GM23338 (cell line): ENCODE measurements at regions not wholly inside any gene's neighbourhood (a gene's known extent, or its start where the extent isn't known, plus 50 kb on each side); places are given as distances from the start of the nearest gene placed in this dataset.

Experiments used
- ATAC-seq: fragments of 200-7000 bp; cut with Tn5 transposase; 3 replicates; pipeline ENCODE4 v1.9.1; 2020
- DNase-seq: peaks from one replicate; pipeline ENCODE4 v3.0.0-alpha.2; 2015; ENCODE audit warnings: low spot score
- H2AFZ ChIP-seq: fragments of 200-600 bp; sonication (generic); 2 replicates; pipeline ENCODE4 v1.8.0; 2016; ENCODE audit warnings: antibody characterized with exemption, mild to moderate bottlenecking, moderate library complexity
- H3F3A ChIP-seq: fragments of 200-600 bp; sonication (generic); replicated peaks from 2 replicates; pipeline ENCODE4 v1.8.0; 2017; ENCODE audit warnings: antibody characterized with exemption, mixed run types, low read depth
- H3K27ac ChIP-seq: fragments of 200-600 bp; sonication (generic); 2 replicates; pipeline ENCODE4 v1.6.1; 2016; ENCODE audit warnings: low read depth
- H3K27me3 ChIP-seq: fragments of 200-600 bp; sonication (generic); 2 replicates; pipeline ENCODE4 v1.8.0; 2016; ENCODE audit warnings: mild to moderate bottlenecking, mixed run types, moderate library complexity; ENCODE audit not compliant: insufficient read depth
- H3K36me3 ChIP-seq: fragments of 200-600 bp; sonication (generic); 2 replicates; pipeline ENCODE4 v1.8.0; 2016; ENCODE audit warnings: mild to moderate bottlenecking; ENCODE audit not compliant: insufficient read depth
- H3K4me1 ChIP-seq: fragments of 200-600 bp; sonication (generic); 2 replicates; pipeline ENCODE4 v1.8.0; 2016; ENCODE audit warnings: mild to moderate bottlenecking, moderate library complexity; ENCODE audit not compliant: insufficient read depth
- H3K4me2 ChIP-seq: fragments of 200-600 bp; sonication (generic); 2 replicates; pipeline ENCODE4 v1.7.1; 2017; ENCODE audit warnings: mixed run types
- H3K4me3 ChIP-seq: fragments of 200-600 bp; sonication (generic); 2 replicates; pipeline ENCODE4 v1.6.1; 2016; ENCODE audit warnings: mixed run types
- H3K79me2 ChIP-seq: fragments of 200-600 bp; sonication (generic); replicated peaks from 2 replicates; pipeline ENCODE4 v1.8.0; 2017; ENCODE audit warnings: mild to moderate bottlenecking; ENCODE audit not compliant: insufficient read depth
- H3K9me2 ChIP-seq: fragments of 200-600 bp; sonication (generic); 2 replicates; pipeline ENCODE4 v1.8.0; 2017; ENCODE audit not compliant: insufficient read depth
- H4K20me1 ChIP-seq: fragments of 200-600 bp; sonication (generic); replicated peaks from 2 replicates; pipeline ENCODE4 v1.8.0; 2017; ENCODE audit warnings: mild to moderate bottlenecking; ENCODE audit not compliant: insufficient read depth
- H3K27ac Mint-ChIP-seq: 2 replicates; pipeline ENCODE4 v1.8.0; 2020; ENCODE audit warnings: inconsistent platforms, mild to moderate bottlenecking, moderate library complexity, mixed read lengths
- H3K27me3 Mint-ChIP-seq: 3 replicates; pipeline ENCODE4 v1.8.0; 2022; ENCODE audit warnings: low read depth, mild to moderate bottlenecking, moderate library complexity, mixed read lengths, inconsistent platforms; ENCODE audit not compliant: insufficient read depth, poor library complexity
- H3K36me3 Mint-ChIP-seq: 3 replicates; pipeline ENCODE4 v1.8.0; 2021; ENCODE audit warnings: low read depth, mild to moderate bottlenecking, inconsistent platforms, moderate library complexity, mixed read lengths
- H3K4me1 Mint-ChIP-seq: 3 replicates; pipeline ENCODE4 v1.8.0; 2020; ENCODE audit warnings: mild to moderate bottlenecking, inconsistent platforms, mixed read lengths
- H3K4me3 Mint-ChIP-seq: 3 replicates; pipeline ENCODE4 v1.8.0; 2021; ENCODE audit warnings: moderate library complexity, mild to moderate bottlenecking, inconsistent platforms, mixed read lengths
- H3K9me3 Mint-ChIP-seq: 3 replicates; pipeline ENCODE4 v1.8.0; 2020; ENCODE audit warnings: moderate library complexity, mild to moderate bottlenecking, inconsistent platforms, mixed read lengths
- ETS1 ChIP-seq: IDR thresholded peaks from 2 replicates; pipeline ENCODE4 v1.6.1; 2016; ENCODE audit warnings: antibody characterized with exemption
- EZH2 ChIP-seq: fragments of 200-600 bp; sonication (generic); IDR thresholded peaks from one replicate; pipeline ENCODE4 v1.8.0; 2017; ENCODE audit warnings: antibody characterized with exemption, mild to moderate bottlenecking, low read depth; ENCODE audit not compliant: unreplicated experiment
- JUNB ChIP-seq: IDR thresholded peaks from one replicate; pipeline ENCODE4 v1.6.1; 2016; ENCODE audit warnings: antibody characterized with exemption; ENCODE audit not compliant: unreplicated experiment
- NANOG ChIP-seq: IDR thresholded peaks from 2 replicates; pipeline ENCODE4 v1.6.1; 2016; ENCODE audit warnings: antibody characterized with exemption, borderline replicate concordance
- POLR2AphosphoS5 ChIP-seq: IDR thresholded peaks from 2 replicates; pipeline ENCODE4 v1.6.1; 2016; ENCODE audit warnings: antibody characterized with exemption, low read depth
- STAT1 ChIP-seq: IDR thresholded peaks from one replicate; pipeline ENCODE4 v1.6.1; 2016; ENCODE audit warnings: antibody characterized with exemption; ENCODE audit not compliant: unreplicated experiment
- ZNF114 ChIP-seq: fragments of 250-450 bp; sonication (Bioruptor Pico); IDR thresholded peaks from 2 replicates; pipeline ENCODE4 v1.5.0; 2020; ENCODE audit warnings: mild to moderate bottlenecking, moderate library complexity
- ZNF331 ChIP-seq: fragments of 250-450 bp; sonication (Bioruptor Pico); IDR thresholded peaks from 2 replicates; pipeline ENCODE4 v1.5.0; 2020; ENCODE audit warnings: low read depth, mild to moderate bottlenecking, moderate library complexity
- TF ChIP-seq, protein P1 (sequence below), 2 experiments: fragments of 200-600 bp in 1 of 2; sonication (generic) in 1 of 2; conservative IDR thresholded peaks; 2 replicates each; pipeline versions ENCODE4 v1.5.1 to v1.6.1; 2016 to 2017; ENCODE audit warnings: antibody characterized with exemption in 2 of 2, low read depth in 2 of 2, mild to moderate bottlenecking in 2 of 2, moderate library complexity in 1 of 2
- TF ChIP-seq, protein P2 (sequence below): IDR thresholded peaks from one replicate; pipeline ENCODE4 v1.6.1; 2018; ENCODE audit warnings: antibody characterized with exemption; ENCODE audit not compliant: unreplicated experiment
- TF ChIP-seq, protein P3 (sequence below): fragments of 250-450 bp; sonication (Bioruptor Pico); IDR thresholded peaks from 2 replicates; pipeline ENCODE4 v1.5.0; 2020; ENCODE audit warnings: mild to moderate bottlenecking, moderate library complexity

DNA sequence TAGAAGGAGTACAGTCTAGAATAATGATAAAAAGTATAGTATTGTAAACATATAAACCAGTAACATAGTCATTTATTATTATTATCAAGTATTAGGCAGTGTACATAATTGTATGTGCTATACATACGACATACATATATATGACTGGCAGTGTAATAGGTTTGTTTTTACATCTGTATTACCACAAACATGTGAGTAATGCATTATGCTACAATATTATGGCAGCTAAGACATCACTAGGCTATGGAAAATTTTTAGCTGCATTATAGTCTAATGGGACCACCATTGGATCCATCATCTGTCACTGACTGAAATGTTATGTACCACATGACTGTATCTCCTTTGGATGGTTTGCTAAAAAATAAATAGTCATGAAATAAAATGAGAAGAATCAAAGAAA lies 530.0 kb downstream of the PRR16 start:
- Histone ChIP-seq H3K36me3 (no peaks in the 10 kb centered on the region), H3F3A (no peaks in the 10 kb centered on the region), H3K4me2 (no peak overlapping the region), H3K27me3 (no peaks in the 10 kb centered on the region), H3K4me3 (no peak overlapping the region), H3K9me2 (no peaks in the 10 kb centered on the region; the same call in 1 of the 2 replicates), H4K20me1 (no peaks in the 10 kb centered on the region), H2AFZ (no peak overlapping the region), H3K79me2 (no peaks in the 10 kb centered on the region), H3K4me1 (no peaks in the 10 kb centered on the region), H3K27ac (no peak overlapping the region)
- TF ChIP-seq ZNF114 (CRISPR knock-in tag), result no peak
- TF ChIP-seq, protein P1, sequence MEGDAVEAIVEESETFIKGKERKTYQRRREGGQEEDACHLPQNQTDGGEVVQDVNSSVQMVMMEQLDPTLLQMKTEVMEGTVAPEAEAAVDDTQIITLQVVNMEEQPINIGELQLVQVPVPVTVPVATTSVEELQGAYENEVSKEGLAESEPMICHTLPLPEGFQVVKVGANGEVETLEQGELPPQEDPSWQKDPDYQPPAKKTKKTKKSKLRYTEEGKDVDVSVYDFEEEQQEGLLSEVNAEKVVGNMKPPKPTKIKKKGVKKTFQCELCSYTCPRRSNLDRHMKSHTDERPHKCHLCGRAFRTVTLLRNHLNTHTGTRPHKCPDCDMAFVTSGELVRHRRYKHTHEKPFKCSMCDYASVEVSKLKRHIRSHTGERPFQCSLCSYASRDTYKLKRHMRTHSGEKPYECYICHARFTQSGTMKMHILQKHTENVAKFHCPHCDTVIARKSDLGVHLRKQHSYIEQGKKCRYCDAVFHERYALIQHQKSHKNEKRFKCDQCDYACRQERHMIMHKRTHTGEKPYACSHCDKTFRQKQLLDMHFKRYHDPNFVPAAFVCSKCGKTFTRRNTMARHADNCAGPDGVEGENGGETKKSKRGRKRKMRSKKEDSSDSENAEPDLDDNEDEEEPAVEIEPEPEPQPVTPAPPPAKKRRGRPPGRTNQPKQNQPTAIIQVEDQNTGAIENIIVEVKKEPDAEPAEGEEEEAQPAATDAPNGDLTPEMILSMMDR (conservative IDR thresholded peaks at IDR 0.05; ENCODE audit: low read depth in 2 of 2), result no peak
- no peak for TF ChIP-seq EZH2
- TF ChIP-seq ZNF331, result no peak
- TF ChIP-seq STAT1, result no peak
- TF ChIP-seq, protein P2, sequence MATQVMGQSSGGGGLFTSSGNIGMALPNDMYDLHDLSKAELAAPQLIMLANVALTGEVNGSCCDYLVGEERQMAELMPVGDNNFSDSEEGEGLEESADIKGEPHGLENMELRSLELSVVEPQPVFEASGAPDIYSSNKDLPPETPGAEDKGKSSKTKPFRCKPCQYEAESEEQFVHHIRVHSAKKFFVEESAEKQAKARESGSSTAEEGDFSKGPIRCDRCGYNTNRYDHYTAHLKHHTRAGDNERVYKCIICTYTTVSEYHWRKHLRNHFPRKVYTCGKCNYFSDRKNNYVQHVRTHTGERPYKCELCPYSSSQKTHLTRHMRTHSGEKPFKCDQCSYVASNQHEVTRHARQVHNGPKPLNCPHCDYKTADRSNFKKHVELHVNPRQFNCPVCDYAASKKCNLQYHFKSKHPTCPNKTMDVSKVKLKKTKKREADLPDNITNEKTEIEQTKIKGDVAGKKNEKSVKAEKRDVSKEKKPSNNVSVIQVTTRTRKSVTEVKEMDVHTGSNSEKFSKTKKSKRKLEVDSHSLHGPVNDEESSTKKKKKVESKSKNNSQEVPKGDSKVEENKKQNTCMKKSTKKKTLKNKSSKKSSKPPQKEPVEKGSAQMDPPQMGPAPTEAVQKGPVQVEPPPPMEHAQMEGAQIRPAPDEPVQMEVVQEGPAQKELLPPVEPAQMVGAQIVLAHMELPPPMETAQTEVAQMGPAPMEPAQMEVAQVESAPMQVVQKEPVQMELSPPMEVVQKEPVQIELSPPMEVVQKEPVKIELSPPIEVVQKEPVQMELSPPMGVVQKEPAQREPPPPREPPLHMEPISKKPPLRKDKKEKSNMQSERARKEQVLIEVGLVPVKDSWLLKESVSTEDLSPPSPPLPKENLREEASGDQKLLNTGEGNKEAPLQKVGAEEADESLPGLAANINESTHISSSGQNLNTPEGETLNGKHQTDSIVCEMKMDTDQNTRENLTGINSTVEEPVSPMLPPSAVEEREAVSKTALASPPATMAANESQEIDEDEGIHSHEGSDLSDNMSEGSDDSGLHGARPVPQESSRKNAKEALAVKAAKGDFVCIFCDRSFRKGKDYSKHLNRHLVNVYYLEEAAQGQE, result no peak
- no peak for TF ChIP-seq ETS1
- no peak for TF ChIP-seq JUNB
- TF ChIP-seq NANOG, result no peak
- TF ChIP-seq, protein P3, sequence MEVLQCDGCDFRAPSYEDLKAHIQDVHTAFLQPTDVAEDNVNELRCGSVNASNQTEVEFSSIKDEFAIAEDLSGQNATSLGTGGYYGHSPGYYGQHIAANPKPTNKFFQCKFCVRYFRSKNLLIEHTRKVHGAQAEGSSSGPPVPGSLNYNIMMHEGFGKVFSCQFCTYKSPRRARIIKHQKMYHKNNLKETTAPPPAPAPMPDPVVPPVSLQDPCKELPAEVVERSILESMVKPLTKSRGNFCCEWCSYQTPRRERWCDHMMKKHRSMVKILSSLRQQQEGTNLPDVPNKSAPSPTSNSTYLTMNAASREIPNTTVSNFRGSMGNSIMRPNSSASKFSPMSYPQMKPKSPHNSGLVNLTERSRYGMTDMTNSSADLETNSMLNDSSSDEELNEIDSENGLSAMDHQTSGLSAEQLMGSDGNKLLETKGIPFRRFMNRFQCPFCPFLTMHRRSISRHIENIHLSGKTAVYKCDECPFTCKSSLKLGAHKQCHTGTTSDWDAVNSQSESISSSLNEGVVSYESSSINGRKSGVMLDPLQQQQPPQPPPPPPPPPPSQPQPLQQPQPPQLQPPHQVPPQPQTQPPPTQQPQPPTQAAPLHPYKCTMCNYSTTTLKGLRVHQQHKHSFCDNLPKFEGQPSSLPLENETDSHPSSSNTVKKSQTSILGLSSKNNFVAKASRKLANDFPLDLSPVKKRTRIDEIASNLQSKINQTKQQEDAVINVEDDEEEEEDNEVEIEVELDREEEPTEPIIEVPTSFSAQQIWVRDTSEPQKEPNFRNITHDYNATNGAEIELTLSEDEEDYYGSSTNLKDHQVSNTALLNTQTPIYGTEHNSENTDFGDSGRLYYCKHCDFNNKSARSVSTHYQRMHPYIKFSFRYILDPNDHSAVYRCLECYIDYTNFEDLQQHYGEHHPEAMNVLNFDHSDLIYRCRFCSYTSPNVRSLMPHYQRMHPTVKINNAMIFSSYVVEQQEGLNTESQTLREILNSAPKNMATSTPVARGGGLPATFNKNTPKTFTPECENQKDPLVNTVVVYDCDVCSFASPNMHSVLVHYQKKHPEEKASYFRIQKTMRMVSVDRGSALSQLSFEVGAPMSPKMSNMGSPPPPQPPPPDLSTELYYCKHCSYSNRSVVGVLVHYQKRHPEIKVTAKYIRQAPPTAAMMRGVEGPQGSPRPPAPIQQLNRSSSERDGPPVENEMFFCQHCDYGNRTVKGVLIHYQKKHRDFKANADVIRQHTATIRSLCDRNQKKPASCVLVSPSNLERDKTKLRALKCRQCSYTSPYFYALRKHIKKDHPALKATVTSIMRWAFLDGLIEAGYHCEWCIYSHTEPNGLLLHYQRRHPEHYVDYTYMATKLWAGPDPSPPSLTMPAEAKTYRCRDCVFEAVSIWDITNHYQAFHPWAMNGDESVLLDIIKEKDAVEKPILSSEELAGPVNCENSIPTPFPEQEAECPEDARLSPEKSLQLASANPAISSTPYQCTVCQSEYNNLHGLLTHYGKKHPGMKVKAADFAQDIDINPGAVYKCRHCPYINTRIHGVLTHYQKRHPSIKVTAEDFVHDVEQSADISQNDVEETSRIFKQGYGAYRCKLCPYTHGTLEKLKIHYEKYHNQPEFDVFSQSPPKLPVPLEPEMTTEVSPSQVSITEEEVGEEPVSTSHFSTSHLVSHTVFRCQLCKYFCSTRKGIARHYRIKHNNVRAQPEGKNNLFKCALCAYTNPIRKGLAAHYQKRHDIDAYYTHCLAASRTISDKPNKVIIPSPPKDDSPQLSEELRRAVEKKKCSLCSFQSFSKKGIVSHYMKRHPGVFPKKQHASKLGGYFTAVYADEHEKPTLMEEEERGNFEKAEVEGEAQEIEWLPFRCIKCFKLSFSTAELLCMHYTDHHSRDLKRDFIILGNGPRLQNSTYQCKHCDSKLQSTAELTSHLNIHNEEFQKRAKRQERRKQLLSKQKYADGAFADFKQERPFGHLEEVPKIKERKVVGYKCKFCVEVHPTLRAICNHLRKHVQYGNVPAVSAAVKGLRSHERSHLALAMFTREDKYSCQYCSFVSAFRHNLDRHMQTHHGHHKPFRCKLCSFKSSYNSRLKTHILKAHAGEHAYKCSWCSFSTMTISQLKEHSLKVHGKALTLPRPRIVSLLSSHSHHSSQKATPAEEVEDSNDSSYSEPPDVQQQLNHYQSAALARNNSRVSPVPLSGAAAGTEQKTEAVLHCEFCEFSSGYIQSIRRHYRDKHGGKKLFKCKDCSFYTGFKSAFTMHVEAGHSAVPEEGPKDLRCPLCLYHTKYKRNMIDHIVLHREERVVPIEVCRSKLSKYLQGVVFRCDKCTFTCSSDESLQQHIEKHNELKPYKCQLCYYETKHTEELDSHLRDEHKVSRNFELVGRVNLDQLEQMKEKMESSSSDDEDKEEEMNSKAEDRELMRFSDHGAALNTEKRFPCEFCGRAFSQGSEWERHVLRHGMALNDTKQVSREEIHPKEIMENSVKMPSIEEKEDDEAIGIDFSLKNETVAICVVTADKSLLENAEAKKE (CRISPR knock-in tag), result no peak
- no peak for TF ChIP-seq POLR2AphosphoS5
- Mint-ChIP-seq H3K9me3 (no peaks in the 10 kb centered on the region), H3K27ac (no peak overlapping the region), H3K4me3 (no peak overlapping the region), H3K27me3 (peaks cover 3% of the 10 kb centered on the region), H3K4me1 (no peaks in the 10 kb centered on the region), H3K36me3 (no peaks in the 10 kb centered on the region)
- ATAC-seq, result no peak
- DNase-seq, result no peak
